ENCODE measurements at regions not wholly inside any gene's neighbourhood (a gene's known extent, or its start where the extent isn't known, plus 50 kb on each side); places are given as distances from the start of the nearest gene placed in this dataset.

DNA sequence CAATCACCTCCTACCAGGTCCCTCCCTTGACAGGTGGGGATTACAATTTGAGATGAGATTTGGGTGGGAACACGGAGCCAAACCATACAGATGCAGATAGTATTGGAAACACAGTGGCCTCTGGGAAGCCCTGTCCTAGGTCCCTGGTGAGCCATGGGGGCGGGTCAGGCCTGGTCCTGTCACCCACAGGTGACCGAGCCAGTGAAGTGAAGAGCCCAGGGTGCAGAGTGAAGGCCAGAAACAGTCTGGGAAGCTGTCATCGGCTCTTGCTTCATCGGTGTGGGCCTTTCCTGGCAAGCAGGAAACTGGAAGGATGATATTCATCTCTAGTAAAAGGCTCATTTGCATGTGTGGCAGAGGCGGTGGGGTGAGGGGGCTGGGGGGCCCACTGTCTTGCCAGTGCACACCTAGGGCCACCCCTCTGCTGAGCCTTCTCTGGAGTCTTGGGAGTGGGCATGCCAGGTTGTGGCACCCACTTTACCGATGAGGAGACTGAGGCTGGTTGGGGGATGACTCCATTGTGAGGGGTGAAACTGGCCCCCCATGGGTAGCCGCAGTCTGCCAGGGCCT lies 290.6 kb downstream of the NDUFA10 start:
- H3K9me3 ChIP-seq (ENCODE audit: control insufficient read depth in 4 of 4, low read length in 3 of 4), result no peaks in the 10 kb centered on the region
- 86% methylated on average over 8 of the region's 8 CpGs for WGBS
- DNase-seq (ENCODE audit: low spot score), result no peak

DNA sequence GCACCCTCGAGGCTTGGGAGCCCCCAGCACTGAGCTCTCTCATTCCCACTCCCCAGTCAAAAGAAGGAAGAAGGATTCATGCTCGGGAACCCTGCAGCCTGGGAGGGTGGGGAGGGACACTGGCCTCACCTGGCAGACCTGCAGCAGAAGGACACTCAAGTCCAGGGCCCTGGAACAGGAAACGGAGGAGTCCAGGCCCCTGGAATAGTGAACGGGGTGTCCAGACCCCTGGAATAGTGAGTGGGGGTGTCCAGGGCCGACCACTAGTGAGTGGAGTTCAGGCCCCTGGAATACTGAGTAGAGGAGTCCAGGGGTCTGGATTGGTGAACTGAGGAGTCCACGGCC lies 292.5 kb downstream of the NDUFA10 start:
- DNase-seq (ENCODE audit: low spot score), result no peak
- Histone ChIP-seq H3K9ac (ENCODE audit: low read depth in 1 of 2, low read length in 2 of 2) (no peak overlapping the region), H3K27me3 (ENCODE audit: control insufficient read depth in 4 of 4, insufficient read depth in 4 of 4, low read length in 3 of 4) (no peaks in the 10 kb centered on the region), H3K4me1 (ENCODE audit: control insufficient read depth in 4 of 4, insufficient read depth in 4 of 4, low read length in 3 of 4) (no peaks in the 10 kb centered on the region), H3K27ac (ENCODE audit: low read depth in 1 of 2, low read length in 2 of 2) (no peak overlapping the region), H3K9me3 (ENCODE audit: control insufficient read depth in 4 of 4, low read length in 3 of 4) (no peaks in the 10 kb centered on the region), H3K4me3 (ENCODE audit: low read depth in 1 of 3, low read length in 3 of 3) (no peak overlapping the region), H3K36me3 (ENCODE audit: control insufficient read depth in 4 of 4, insufficient read depth in 3 of 4, low read depth in 1 of 4, low read length in 3 of 4) (no peaks in the 10 kb centered on the region)
- WGBS, result 73% methylated on average over 6 of the region's 6 CpGs
- TF ChIP-seq HNF4A (conservative IDR thresholded peaks at IDR 0.05), result no peak
- TF ChIP-seq RXRA (IDR thresholded peaks at IDR 0.05), result no peak
- TF ChIP-seq, protein P1, sequence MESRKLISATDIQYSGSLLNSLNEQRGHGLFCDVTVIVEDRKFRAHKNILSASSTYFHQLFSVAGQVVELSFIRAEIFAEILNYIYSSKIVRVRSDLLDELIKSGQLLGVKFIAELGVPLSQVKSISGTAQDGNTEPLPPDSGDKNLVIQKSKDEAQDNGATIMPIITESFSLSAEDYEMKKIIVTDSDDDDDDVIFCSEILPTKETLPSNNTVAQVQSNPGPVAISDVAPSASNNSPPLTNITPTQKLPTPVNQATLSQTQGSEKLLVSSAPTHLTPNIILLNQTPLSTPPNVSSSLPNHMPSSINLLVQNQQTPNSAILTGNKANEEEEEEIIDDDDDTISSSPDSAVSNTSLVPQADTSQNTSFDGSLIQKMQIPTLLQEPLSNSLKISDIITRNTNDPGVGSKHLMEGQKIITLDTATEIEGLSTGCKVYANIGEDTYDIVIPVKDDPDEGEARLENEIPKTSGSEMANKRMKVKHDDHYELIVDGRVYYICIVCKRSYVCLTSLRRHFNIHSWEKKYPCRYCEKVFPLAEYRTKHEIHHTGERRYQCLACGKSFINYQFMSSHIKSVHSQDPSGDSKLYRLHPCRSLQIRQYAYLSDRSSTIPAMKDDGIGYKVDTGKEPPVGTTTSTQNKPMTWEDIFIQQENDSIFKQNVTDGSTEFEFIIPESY (IDR thresholded peaks at IDR 0.05), result no peak
- no peak for TF ChIP-seq NR2F2 (IDR thresholded peaks at IDR 0.05)
- TF ChIP-seq GABPA (IDR thresholded peaks at IDR 0.05 in 1 of 2, conservative IDR thresholded peaks at IDR 0.05 in 1 of 2), result no peak

More for the DNA sequence above, 290.6 kb downstream of the NDUFA10 start:
- TF ChIP-seq HNF4G (IDR thresholded peaks at IDR 0.05) (no peak), FOXA2 (IDR thresholded peaks at IDR 0.05) (no peak), NR2F2 (IDR thresholded peaks at IDR 0.05) (no peak), JUND (IDR thresholded peaks at IDR 0.05) (no peak), RAD21 (IDR thresholded peaks at IDR 0.05) (no peak), EGR1 (IDR thresholded peaks at IDR 0.05; ENCODE audit: low read depth in 2 of 2) (no peak)
- TF ChIP-seq, protein P2, sequence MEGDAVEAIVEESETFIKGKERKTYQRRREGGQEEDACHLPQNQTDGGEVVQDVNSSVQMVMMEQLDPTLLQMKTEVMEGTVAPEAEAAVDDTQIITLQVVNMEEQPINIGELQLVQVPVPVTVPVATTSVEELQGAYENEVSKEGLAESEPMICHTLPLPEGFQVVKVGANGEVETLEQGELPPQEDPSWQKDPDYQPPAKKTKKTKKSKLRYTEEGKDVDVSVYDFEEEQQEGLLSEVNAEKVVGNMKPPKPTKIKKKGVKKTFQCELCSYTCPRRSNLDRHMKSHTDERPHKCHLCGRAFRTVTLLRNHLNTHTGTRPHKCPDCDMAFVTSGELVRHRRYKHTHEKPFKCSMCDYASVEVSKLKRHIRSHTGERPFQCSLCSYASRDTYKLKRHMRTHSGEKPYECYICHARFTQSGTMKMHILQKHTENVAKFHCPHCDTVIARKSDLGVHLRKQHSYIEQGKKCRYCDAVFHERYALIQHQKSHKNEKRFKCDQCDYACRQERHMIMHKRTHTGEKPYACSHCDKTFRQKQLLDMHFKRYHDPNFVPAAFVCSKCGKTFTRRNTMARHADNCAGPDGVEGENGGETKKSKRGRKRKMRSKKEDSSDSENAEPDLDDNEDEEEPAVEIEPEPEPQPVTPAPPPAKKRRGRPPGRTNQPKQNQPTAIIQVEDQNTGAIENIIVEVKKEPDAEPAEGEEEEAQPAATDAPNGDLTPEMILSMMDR (IDR thresholded peaks at IDR 0.05; ENCODE audit: low read depth, low read length, missing input control), result no peak
- Histone ChIP-seq H3K9ac (ENCODE audit: low read depth in 1 of 2, low read length in 2 of 2) (no peak overlapping the region), H3K4me1 (ENCODE audit: control insufficient read depth in 4 of 4, insufficient read depth in 4 of 4, low read length in 3 of 4) (no peaks in the 10 kb centered on the region), H3K36me3 (ENCODE audit: control insufficient read depth in 4 of 4, insufficient read depth in 3 of 4, low read depth in 1 of 4, low read length in 3 of 4) (no peaks in the 10 kb centered on the region), H3K4me3 (ENCODE audit: low read depth in 1 of 3, low read length in 3 of 3) (no peak overlapping the region), H3K27me3 (ENCODE audit: control insufficient read depth in 4 of 4, insufficient read depth in 4 of 4, low read length in 3 of 4) (no peaks in the 10 kb centered on the region), H3K27ac (ENCODE audit: low read depth in 1 of 2, low read length in 2 of 2) (no peak overlapping the region)

DNA sequence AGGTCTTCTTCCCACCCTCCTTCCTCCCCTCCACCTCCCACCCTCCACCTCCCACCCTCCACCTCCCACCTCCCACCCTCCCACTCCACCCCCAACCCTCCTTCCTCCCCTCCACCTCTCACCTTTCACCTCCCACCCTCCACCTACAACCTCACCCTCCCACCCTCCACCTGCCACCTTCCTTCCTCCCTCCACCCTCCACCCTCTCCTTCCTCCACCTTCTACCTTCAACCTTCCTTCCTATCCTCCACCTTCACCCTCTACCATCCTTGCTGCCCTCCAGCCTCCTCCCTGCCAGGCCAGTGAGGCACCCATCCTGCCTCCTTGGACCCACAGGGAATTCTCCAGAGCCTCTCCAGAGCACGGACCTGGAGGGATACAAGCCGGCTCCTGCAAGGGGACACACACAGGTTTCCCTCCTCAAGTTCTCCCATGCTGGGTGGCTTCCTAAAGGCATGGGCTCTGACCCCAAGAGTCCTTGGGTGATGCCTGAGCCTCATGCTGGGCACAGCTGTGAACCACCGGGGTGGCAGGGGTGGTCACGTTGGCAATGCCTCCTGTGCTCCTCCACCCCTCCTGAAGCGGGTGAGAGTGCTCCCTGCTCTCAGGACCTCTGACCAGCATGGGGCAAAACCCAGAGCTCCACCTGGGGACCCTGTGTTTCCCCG lies 293.0 kb downstream of the NDUFA10 start:
- no peaks in the 10 kb centered on the region for H3K4me1 ChIP-seq (ENCODE audit: control insufficient read depth in 4 of 4, insufficient read depth in 4 of 4, low read length in 3 of 4)
- no peak overlapping the region for H3K4me3 ChIP-seq (ENCODE audit: low read depth in 1 of 3, low read length in 3 of 3)
- DNase-seq (ENCODE audit: low spot score), result no peak
- H3K36me3 ChIP-seq (ENCODE audit: control insufficient read depth in 4 of 4, insufficient read depth in 3 of 4, low read depth in 1 of 4, low read length in 3 of 4), result no peaks in the 10 kb centered on the region
- no peaks in the 10 kb centered on the region for H3K9me3 ChIP-seq (ENCODE audit: control insufficient read depth in 4 of 4, low read length in 3 of 4)
- no peak overlapping the region for H3K27ac ChIP-seq (ENCODE audit: low read depth in 1 of 2, low read length in 2 of 2)
- no peak overlapping the region for H3K9ac ChIP-seq (ENCODE audit: low read depth in 1 of 2, low read length in 2 of 2)
- no peaks in the 10 kb centered on the region for H3K27me3 ChIP-seq (ENCODE audit: control insufficient read depth in 4 of 4, insufficient read depth in 4 of 4, low read length in 3 of 4)
- 92% methylated on average over 6 of the region's 6 CpGs for WGBS
- TF ChIP-seq, protein P3, sequence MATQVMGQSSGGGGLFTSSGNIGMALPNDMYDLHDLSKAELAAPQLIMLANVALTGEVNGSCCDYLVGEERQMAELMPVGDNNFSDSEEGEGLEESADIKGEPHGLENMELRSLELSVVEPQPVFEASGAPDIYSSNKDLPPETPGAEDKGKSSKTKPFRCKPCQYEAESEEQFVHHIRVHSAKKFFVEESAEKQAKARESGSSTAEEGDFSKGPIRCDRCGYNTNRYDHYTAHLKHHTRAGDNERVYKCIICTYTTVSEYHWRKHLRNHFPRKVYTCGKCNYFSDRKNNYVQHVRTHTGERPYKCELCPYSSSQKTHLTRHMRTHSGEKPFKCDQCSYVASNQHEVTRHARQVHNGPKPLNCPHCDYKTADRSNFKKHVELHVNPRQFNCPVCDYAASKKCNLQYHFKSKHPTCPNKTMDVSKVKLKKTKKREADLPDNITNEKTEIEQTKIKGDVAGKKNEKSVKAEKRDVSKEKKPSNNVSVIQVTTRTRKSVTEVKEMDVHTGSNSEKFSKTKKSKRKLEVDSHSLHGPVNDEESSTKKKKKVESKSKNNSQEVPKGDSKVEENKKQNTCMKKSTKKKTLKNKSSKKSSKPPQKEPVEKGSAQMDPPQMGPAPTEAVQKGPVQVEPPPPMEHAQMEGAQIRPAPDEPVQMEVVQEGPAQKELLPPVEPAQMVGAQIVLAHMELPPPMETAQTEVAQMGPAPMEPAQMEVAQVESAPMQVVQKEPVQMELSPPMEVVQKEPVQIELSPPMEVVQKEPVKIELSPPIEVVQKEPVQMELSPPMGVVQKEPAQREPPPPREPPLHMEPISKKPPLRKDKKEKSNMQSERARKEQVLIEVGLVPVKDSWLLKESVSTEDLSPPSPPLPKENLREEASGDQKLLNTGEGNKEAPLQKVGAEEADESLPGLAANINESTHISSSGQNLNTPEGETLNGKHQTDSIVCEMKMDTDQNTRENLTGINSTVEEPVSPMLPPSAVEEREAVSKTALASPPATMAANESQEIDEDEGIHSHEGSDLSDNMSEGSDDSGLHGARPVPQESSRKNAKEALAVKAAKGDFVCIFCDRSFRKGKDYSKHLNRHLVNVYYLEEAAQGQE (IDR thresholded peaks at IDR 0.05), result no peak
- TF ChIP-seq FOXA1 (IDR thresholded peaks at IDR 0.05) (no peak), NR2F2 (IDR thresholded peaks at IDR 0.05) (no peak), FOXA2 (IDR thresholded peaks at IDR 0.05) (no peak)
- TF ChIP-seq, protein P1 (IDR thresholded peaks at IDR 0.05), result no peak
- TF ChIP-seq, protein P4, sequence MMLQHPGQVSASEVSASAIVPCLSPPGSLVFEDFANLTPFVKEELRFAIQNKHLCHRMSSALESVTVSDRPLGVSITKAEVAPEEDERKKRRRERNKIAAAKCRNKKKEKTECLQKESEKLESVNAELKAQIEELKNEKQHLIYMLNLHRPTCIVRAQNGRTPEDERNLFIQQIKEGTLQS (IDR thresholded peaks at IDR 0.05), result no peak
- TF ChIP-seq, protein P2 (IDR thresholded peaks at IDR 0.05; ENCODE audit: low read depth, low read length, missing input control), result no peak

All from liver (tissue), 8 donors.